ENCODE measurements at regions not wholly inside any gene's neighbourhood (a gene's known extent, or its start where the extent isn't known, plus 50 kb on each side); places are given as distances from the start of the nearest gene placed in this dataset.

DNA sequence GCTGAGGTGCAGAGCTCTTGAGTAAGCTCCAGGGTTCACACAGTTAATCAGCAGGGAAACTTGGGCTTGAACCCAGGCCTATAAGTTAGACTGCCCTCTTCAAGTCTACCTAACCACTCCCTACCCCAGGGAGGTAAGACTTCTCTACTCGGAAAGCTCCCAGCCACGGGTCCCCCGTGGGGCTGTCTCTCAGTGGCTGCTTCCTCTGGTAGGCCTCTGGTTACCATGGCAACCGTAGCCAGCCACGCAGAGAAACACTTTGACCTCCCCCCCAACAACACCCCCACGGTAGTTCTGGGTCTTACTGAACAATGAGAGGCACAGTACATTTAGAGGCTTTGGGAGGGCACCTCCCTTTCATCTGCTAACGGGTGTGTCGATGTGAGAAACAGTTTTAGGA, 245.2 kb downstream of the AACS start:
- TF ChIP-seq, protein P1, sequence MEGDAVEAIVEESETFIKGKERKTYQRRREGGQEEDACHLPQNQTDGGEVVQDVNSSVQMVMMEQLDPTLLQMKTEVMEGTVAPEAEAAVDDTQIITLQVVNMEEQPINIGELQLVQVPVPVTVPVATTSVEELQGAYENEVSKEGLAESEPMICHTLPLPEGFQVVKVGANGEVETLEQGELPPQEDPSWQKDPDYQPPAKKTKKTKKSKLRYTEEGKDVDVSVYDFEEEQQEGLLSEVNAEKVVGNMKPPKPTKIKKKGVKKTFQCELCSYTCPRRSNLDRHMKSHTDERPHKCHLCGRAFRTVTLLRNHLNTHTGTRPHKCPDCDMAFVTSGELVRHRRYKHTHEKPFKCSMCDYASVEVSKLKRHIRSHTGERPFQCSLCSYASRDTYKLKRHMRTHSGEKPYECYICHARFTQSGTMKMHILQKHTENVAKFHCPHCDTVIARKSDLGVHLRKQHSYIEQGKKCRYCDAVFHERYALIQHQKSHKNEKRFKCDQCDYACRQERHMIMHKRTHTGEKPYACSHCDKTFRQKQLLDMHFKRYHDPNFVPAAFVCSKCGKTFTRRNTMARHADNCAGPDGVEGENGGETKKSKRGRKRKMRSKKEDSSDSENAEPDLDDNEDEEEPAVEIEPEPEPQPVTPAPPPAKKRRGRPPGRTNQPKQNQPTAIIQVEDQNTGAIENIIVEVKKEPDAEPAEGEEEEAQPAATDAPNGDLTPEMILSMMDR (IDR thresholded peaks at IDR 0.05), result no peak
- TF ChIP-seq ZFX (IDR thresholded peaks at IDR 0.05; ENCODE audit: borderline replicate concordance), result no peak
